Activated CD4-positive, alpha-beta memory T cell treated with anti-CD3 and anti-CD28 coated beads, Interleukin-2, amount 10 ng/mL, durations not matched to agents 7 days and 5 days (primary cell): ENCODE measurements at regions not wholly inside any gene's neighbourhood (a gene's known extent, or its start where the extent isn't known, plus 50 kb on each side); places are given as distances from the start of the nearest gene placed in this dataset.
"Not testable (repeated sequence)": the region's sequence is repeated elsewhere in the genome, so short reads cannot be mapped to it uniquely, and the experiment has no call there.

Source experiments
- CTCF ChIA-PET: fragments of 350-600 bp; sonication (Branson Sonifier 250); formaldehyde crosslinking; loops from one replicate; lab custom pipeline; 2021; ENCODE audit warnings: antibody characterized with exemption, inconsistent platforms; lab: Charles Lee
- POLR2A ChIA-PET: fragments of 350-600 bp; sonication (Branson Sonifier 250); formaldehyde crosslinking; loops from one replicate; lab custom pipeline; 2021; ENCODE audit warnings: antibody characterized with exemption; lab: Charles Lee
- DNase-seq: peaks from one replicate; pipeline ENCODE4 v3.0.0-alpha.2; 2020
- H3K27ac Mint-ChIP-seq: one replicate; pipeline ENCODE4 v1.8.0; 2021; ENCODE audit warnings: mild to moderate bottlenecking, mixed read lengths
- H3K27me3 Mint-ChIP-seq: one replicate; pipeline ENCODE4 v1.8.0; 2021; ENCODE audit warnings: mixed read lengths
- H3K36me3 Mint-ChIP-seq: one replicate; pipeline ENCODE4 v1.8.0; 2021; ENCODE audit warnings: low read depth, mixed read lengths
- H3K4me1 Mint-ChIP-seq: one replicate; pipeline ENCODE4 v1.8.0; 2021; ENCODE audit warnings: mixed read lengths
- H3K4me3 Mint-ChIP-seq: one replicate; pipeline ENCODE4 v1.8.0; 2021; ENCODE audit warnings: mild to moderate bottlenecking, mixed read lengths
- H3K9me3 Mint-ChIP-seq: one replicate; pipeline ENCODE4 v1.8.0; 2021; ENCODE audit warnings: mixed read lengths

DNA sequence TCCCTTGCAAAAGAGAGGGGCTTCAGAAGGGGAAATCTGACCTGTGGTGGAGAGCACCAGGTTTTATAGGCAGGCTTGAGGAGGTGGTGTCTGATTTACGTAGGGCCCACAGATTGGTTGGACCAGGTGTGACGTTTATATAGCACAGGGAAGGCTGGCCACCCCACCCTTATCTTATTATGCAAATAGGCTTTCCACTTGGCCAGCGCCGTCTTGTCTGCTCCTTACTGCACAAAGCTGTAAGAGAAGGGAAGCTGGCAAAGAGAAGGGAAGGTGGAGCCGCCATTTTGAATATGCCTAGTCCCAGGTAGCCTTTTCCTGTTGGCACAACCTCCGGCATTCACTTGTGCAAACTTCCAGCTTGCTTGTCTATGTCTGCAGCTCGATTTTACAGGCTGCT lies 221.4 kb downstream of the GATA3 start:
- H3K27me3 Mint-ChIP-seq: no peaks in the 10 kb centered on the region
- H3K4me3 Mint-ChIP-seq: no peak overlapping the region
- ChIA-PET POLR2A (no interaction called here), CTCF (interaction anchor here (1.3 kb wide), 1 partner anchor 9 kb away, joined by 3 read pairs; no protein-coding TSS in a partner anchor)
- no peaks in the 10 kb centered on the region for H3K9me3 Mint-ChIP-seq
- peaks cover 9% of the 10 kb centered on the region for H3K4me1 Mint-ChIP-seq
- DNase-seq: no peak
- no peak overlapping the region for H3K27ac Mint-ChIP-seq
- peaks cover 5% of the 10 kb centered on the region for H3K36me3 Mint-ChIP-seq

DNA sequence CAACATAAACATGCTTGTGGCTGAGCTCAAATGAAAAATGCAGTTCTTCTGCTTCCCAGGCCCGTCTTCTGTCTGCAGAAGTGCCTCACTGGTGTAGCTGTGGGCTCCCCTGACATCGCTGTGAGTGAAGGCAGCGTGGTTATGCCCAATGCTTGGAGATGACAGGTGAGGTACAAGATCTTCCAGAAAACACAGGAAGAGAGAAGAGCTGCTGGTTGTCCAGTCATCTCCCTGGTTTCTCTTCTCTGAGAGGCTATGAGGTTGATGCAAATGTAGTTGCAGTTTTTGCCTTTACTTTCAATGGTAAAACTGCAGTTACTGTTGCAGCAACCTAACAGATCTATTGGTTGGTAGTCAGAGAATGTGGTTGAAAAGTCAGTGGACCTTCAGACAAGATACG lies 223.6 kb downstream of the GATA3 start:
- DNase-seq: peak; percentile 28
- CTCF ChIA-PET: interaction anchor here (0.6 kb wide), 1 partner anchor 224 kb away, joined by 4 read pairs; the partner anchor contains the start of gene GATA3
- Mint-ChIP-seq H3K36me3 (peaks cover 5% of the 10 kb centered on the region), H3K27me3 (no peaks in the 10 kb centered on the region), H3K27ac (no peak overlapping the region), H3K4me1 (peaks cover 15% of the 10 kb centered on the region), H3K4me3 (no peak overlapping the region), H3K9me3 (no peaks in the 10 kb centered on the region)
- POLR2A ChIA-PET: no interaction called here

DNA sequence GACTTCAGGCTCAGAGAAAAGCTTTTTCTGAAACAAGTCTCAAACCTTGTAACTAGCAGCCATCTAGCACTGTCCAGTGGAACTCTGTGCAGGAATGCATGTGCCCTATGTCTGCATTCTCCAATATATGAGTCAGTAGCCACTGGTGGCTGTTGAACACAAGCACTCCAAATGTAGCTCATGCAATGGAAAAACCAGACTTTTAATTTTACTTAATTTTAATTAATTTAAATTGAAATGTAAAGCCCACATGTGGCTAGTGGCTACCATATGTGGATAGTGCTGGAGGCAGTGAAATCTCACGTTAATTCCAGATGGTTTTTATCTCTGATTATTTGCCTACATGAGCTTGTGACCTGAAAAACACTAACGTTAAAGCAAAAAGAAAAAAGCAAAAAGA lies 225.1 kb downstream of the GATA3 start:
- Mint-ChIP-seq H3K27ac (no peak overlapping the region), H3K36me3 (peaks cover 5% of the 10 kb centered on the region), H3K4me1 (peaks cover 15% of the 10 kb centered on the region), H3K27me3 (no peaks in the 10 kb centered on the region), H3K9me3 (no peaks in the 10 kb centered on the region), H3K4me3 (no peak overlapping the region)
- ChIA-PET CTCF (interaction anchor here (0.8 kb wide), 1 partner anchor 12 kb away, joined by 3 read pairs; no protein-coding TSS in a partner anchor), POLR2A (interaction anchor here (0.8 kb wide), 1 partner anchor 27 kb away, joined by 3 read pairs; no protein-coding TSS in a partner anchor)
- DNase-seq: no peak

DNA sequence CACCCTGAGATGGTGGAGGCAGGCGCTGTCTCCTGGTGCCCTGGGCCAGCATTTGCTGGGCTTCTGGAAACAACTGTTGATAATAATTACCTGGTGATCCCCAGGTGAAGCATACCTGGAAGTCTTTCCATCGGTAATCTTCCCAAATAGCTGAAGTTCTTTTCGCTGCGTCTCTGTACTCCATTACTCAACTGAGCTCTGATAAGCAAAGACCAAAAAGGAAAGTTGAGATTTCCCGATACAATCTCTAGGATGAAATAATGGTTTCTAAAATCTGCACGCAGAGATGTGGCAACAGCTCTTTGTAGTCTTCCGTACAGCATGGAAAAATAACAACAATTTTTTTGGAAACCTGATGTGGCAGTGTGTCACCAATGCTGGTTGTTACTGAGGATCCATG lies 226.5 kb downstream of the GATA3 start:
- CTCF ChIA-PET: no interaction called here
- POLR2A ChIA-PET: interaction anchor here (0.6 kb wide), 1 partner anchor 216 kb away, joined by 3 read pairs; no protein-coding TSS in a partner anchor
- Mint-ChIP-seq H3K27ac (no peak overlapping the region), H3K4me3 (no peak overlapping the region), H3K4me1 (peaks cover 15% of the 10 kb centered on the region), H3K9me3 (peaks cover 2% of the 10 kb centered on the region), H3K36me3 (no peaks in the 10 kb centered on the region), H3K27me3 (no peaks in the 10 kb centered on the region)
- no peak for DNase-seq

DNA sequence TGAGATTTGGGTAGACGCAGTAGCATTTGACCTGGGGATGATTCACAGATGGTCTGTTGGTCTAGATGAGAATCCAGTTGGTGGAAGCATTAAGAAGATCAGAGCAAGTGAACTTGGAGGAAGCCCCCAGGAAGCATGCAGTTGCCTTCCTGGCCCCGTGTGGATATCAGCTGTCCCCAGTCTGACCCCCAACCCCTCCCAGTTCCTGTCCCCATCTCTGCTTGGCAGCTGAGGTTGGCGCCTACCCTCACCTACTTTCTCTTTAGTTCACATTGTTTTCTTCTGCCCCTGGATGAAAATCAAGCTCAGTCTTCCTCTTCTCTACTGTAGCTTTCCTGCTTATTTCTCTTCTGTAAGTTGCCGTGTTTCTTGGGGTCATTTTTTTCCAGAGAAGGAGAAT lies 227.9 kb downstream of the GATA3 start:
- Mint-ChIP-seq H3K36me3 (no peaks in the 10 kb centered on the region), H3K27ac (no peak overlapping the region), H3K4me3 (no peak overlapping the region), H3K9me3 (peaks cover 2% of the 10 kb centered on the region), H3K4me1 (peaks cover 15% of the 10 kb centered on the region), H3K27me3 (no peaks in the 10 kb centered on the region)
- ChIA-PET CTCF (no interaction called here), POLR2A (no interaction called here)
- DNase-seq: no peak

DNA sequence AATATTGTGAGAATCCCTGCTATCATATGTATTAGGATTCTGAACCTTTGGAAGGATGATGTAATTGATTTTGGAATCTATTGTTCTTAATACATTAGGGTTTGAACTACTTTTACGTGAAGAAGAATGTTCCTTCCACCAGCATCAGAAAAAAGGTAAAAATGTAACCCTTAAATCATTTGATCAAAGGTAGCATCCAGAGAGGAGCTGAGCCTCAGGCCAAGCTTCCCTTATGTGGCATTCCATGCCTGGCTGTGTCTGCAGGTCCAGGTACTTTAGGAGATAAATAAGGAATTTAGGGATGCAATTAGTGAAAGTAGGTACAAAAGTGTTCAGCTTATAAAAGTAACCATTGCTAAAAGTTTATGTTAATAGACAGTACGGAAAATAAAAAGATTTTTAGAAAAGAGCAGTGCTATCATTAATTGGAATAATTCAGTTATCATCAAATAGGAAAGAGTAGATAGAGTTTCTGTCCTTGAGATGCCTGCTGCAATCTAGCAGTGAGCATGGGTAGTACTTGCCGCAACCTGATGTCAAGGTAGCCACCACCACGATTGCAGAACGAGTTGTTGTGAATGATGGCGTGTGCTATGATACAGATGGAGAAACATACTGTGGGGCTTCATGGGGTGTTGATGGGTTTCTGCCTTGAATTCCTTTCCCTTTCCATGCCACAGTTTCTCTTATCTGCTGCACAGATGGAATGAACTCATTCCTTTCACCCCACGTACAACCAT lies 228.8 kb downstream of the GATA3 start:
- Mint-ChIP-seq H3K9me3 (peaks cover 2% of the 10 kb centered on the region), H3K27me3 (no peaks in the 10 kb centered on the region), H3K4me3 (no peak overlapping the region), H3K36me3 (no peaks in the 10 kb centered on the region), H3K4me1 (peaks cover 9% of the 10 kb centered on the region), H3K27ac (no peak overlapping the region)
- DNase-seq: no peak
- CTCF ChIA-PET: no interaction called here
- POLR2A ChIA-PET: no interaction called here

DNA sequence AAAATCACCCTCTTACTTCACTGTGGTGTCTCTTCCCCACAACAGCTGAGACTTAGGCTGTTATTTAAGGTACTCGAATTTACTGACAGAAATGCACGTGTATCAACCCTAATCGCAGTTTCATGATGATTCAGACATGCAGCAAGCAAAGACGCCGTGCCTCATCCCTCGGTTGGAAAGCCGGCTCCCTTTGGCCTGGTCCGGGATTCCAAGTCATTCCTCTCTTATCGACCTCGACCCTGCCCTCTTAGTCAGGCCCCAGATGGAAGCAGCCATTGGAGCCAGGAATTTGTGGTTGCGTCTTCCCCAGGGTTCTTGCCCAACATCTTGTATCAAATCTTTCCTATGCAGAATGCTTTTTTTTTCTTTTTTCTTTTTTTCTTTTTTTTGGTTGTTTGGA lies 229.5 kb downstream of the GATA3 start:
- Mint-ChIP-seq H3K9me3 (peaks cover 2% of the 10 kb centered on the region), H3K36me3 (no peaks in the 10 kb centered on the region), H3K4me3 (no peak overlapping the region), H3K27me3 (no peaks in the 10 kb centered on the region), H3K4me1 (peaks cover 9% of the 10 kb centered on the region), H3K27ac (no peak overlapping the region)
- ChIA-PET CTCF (no interaction called here), POLR2A (no interaction called here)
- no peak for DNase-seq

DNA sequence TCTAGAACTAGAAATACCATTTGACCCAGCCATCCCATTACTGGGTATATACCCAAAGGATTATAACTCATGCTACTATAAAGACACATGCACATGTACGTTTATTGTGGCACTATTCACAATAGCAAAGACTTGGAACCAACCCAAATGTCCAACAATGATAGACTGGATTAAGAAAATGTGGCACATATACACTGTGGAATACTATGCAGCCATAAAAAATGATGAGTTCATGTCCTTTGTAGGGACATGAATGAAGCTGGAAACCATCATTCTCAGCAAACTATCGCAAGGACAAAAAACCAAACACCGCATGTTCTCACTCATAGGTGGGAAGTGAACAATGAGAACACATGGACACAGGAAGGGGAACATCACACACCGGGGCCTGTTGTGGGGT lies 231.5 kb downstream of the GATA3 start:
- H3K9me3 Mint-ChIP-seq, H3K27me3 Mint-ChIP-seq, DNase-seq, H3K4me1 Mint-ChIP-seq, POLR2A ChIA-PET, H3K36me3 Mint-ChIP-seq, H3K4me3 Mint-ChIP-seq, H3K27ac Mint-ChIP-seq, CTCF ChIA-PET: not testable (repeated sequence)

DNA sequence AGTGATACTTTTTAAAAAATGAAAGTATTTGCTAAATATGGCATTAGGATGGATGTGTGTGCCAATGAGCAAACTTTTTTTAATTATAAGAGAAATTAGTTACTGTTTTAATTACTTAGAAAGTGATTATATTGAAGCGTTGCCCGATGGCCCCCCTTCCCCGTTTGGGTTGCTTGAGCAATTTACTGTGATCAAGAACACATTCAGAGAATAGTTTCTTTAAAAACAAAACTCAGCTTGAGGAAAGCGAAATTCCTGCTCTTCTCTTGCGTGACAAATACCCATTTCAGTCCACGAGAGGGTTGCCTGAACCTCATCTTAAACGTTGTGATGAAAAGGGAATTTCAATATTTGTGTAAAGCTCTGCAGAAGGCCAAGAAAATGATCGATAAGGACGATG lies 234.1 kb downstream of the GATA3 start:
- Mint-ChIP-seq H3K4me1 (no peaks in the 10 kb centered on the region), H3K9me3 (peaks cover 4% of the 10 kb centered on the region), H3K27ac (no peak overlapping the region), H3K36me3 (peaks cover 2% of the 10 kb centered on the region), H3K27me3 (peaks cover 2% of the 10 kb centered on the region), H3K4me3 (no peak overlapping the region)
- DNase-seq: no peak
- ChIA-PET POLR2A (interaction anchor here (1.1 to 1.5 kb wide), 3 partner anchors 12 to 217 kb away, joined by 3 to 5 read pairs (median 3); no protein-coding TSS in a partner anchor), CTCF (no interaction called here)

DNA sequence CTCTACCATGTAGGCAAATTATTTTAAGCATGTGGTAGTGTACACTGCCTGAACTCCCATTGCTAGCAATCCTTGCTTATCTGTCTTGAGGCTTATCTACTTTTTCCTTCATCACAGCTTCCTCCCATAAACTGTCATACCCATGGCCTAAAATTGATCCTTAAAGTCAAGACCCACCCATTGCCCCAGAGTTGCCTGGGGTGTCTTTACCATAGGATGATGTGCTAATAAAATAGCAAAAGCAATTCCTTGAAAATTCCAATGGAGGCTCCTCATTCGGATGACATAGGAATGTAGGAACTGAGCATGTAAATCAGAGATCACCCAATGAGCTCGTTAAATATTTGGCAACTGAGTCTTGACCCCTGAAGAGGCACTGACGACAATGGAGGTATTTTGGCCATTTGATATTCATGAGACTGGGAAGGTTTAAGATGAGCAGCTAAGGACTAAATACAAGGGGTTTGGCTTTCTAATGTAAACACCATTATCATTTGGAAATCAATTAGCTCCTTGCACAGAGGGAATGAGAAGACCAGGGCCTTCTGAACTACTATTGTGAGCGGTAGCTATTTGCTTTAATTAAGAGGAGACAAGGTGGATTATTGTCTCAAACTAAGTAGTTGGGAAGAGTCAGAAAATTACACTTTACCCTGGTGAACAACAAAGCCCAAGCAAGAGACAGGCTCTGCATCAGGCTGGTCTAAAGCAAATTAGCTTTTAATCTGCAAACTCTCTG lies 234.9 kb downstream of the GATA3 start:
- no peak overlapping the region for H3K27ac Mint-ChIP-seq

DNA sequence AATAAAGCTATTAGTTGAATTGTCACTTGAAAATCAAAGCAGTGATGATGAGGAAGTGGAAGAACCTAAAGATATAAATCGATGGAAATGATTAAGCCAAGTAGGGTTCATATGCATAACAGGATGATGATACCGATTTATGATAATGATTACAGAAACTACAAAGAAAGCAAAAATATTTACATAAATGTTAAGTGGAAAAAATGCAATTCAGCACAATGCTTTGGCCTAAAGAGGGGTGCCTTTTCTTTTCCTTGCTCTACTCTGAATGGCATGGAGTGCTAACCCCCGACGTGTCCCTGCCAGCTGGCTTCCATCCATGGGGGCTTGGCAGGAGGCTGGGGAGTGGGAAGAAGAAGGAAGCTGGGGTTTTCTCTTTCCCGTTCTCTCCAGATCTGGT lies 240.3 kb downstream of the GATA3 start:
- H3K4me3 Mint-ChIP-seq: no peak overlapping the region
- CTCF ChIA-PET: no interaction called here
- H3K9me3 Mint-ChIP-seq: peaks cover 2% of the 10 kb centered on the region
- H3K27ac Mint-ChIP-seq: no peak overlapping the region
- POLR2A ChIA-PET: no interaction called here
- DNase-seq: no peak
- peaks cover 6% of the 10 kb centered on the region for H3K4me1 Mint-ChIP-seq
- peaks cover 2% of the 10 kb centered on the region for H3K36me3 Mint-ChIP-seq
- peaks cover 15% of the 10 kb centered on the region for H3K27me3 Mint-ChIP-seq

More for the DNA sequence above, 234.9 kb downstream of the GATA3 start:
- ChIA-PET CTCF (interaction anchor here (1.1 kb wide), 1 partner anchor 11 kb away, joined by 3 read pairs; no protein-coding TSS in a partner anchor), POLR2A (interaction anchor here (1.1 to 1.5 kb wide), 3 partner anchors 12 to 218 kb away, joined by 3 to 5 read pairs (median 3); no protein-coding TSS in a partner anchor)
- Mint-ChIP-seq H3K4me1 (peaks cover under 1% of the 10 kb centered on the region), H3K27me3 (peaks cover 2% of the 10 kb centered on the region), H3K4me3 (no peak overlapping the region), H3K9me3 (peaks cover 4% of the 10 kb centered on the region), H3K36me3 (peaks cover 2% of the 10 kb centered on the region)
- DNase-seq: no peak

DNA sequence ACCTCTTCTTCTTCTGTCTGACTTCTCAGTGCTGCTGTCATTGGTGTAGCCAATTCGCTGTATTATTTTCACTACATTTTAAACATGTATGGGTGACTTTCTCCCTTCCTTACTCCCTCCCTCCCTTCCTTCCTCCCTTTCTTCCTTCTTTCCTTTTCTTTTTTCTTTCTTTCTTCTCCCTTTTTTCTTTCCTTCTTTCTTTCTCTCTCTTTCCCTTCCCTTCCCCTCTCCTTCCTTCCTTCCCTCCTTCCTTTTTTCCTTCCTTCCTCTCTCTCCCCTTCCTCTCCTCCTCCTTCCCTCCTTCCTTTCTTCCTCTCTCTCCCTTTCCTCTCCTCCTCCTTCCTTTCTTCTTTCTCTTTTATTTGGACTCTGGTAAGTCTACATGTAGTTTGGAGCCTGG lies 240.8 kb downstream of the GATA3 start:
- peaks cover 2% of the 10 kb centered on the region for H3K9me3 Mint-ChIP-seq
- H3K36me3 Mint-ChIP-seq: peaks cover 2% of the 10 kb centered on the region
- ChIA-PET POLR2A (no interaction called here), CTCF (interaction anchor here (0.9 kb wide), 1 partner anchor 499 kb away, joined by 3 read pairs; no protein-coding TSS in a partner anchor)
- no peak overlapping the region for H3K4me3 Mint-ChIP-seq
- no peak overlapping the region for H3K27ac Mint-ChIP-seq
- peaks cover 6% of the 10 kb centered on the region for H3K4me1 Mint-ChIP-seq
- peaks cover 15% of the 10 kb centered on the region for H3K27me3 Mint-ChIP-seq
- no peak for DNase-seq

DNA sequence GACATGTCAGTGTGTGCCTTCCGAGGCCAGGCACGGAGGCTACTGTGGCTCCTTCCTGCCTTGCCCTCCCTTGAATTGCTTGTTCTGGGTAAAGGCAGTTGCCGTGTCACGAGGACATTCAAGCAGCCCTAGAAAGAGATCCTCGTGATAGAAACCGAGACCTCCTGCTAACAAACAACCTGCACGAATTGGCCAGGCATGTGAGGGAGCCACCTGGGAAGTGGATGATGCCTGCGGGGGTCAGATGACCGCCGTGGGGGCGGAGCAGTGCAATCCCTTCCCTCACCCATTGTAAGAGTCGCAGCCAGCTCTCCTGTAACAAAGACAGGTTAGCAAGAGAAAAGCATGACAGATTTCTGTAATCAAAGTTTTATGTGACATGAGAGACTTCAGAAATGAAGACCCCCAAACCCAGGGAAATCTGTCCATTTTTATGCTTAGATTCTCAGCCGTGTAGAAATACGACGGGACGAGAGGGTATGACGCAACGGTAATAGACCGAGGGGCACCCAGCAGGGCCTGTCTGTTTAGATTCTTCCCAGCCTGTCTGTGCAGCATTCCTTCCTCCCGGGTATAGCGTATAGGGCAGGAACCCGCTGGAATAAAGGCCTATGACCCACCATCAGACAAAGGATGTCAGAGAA lies 241.7 kb downstream of the GATA3 start:
- H3K9me3 Mint-ChIP-seq: peaks cover 2% of the 10 kb centered on the region
- H3K4me3 Mint-ChIP-seq: no peak overlapping the region
- no peak for DNase-seq
- H3K4me1 Mint-ChIP-seq: peaks cover 6% of the 10 kb centered on the region
- H3K36me3 Mint-ChIP-seq: peaks cover 2% of the 10 kb centered on the region
- H3K27me3 Mint-ChIP-seq: peaks cover 15% of the 10 kb centered on the region
- ChIA-PET CTCF (interaction anchor here (0.9 kb wide), 1 partner anchor 500 kb away, joined by 3 read pairs; no protein-coding TSS in a partner anchor), POLR2A (no interaction called here)
- no peak overlapping the region for H3K27ac Mint-ChIP-seq
